ENCODE measurements at regions not wholly inside any gene's neighbourhood (a gene's known extent, or its start where the extent isn't known, plus 50 kb on each side); places are given as distances from the start of the nearest gene placed in this dataset.

- Mint-ChIP-seq H3K9me3 (peaks cover 2% of the 10 kb centered on the region), H3K4me1 (ENCODE audit: low read depth) (no peaks in the 10 kb centered on the region), H3K36me3 (ENCODE audit: low read depth) (no peaks in the 10 kb centered on the region), H3K4me3 (no peak overlapping the region), H3K27ac (no peak overlapping the region), H3K27me3 (peaks cover 12% of the 10 kb centered on the region)
- ChIA-PET CTCF (no interaction called here), POLR2A (no interaction called here)
- DNase-seq (no peak), ATAC-seq (ENCODE audit: poor library complexity) (no peak)
- Histone ChIP-seq H3K9me3 (ENCODE audit: control insufficient read depth in 1 of 2, insufficient read depth in 1 of 2, low read length in 2 of 2) (peaks cover 0 to 10% of the 10 kb centered on the region in 2 experiments), H3K27ac (ENCODE audit: low read depth in 1 of 2, low read length in 2 of 2) (no peak overlapping the region), H3K36me3 (ENCODE audit: insufficient read depth, low read length) (no peaks in the 10 kb centered on the region), H3K27me3 (ENCODE audit: control insufficient read depth in 1 of 2, insufficient read depth in 2 of 2, low read length in 2 of 2) (no peaks in the 10 kb centered on the region), H3K4me1 (ENCODE audit: insufficient read depth, low read length) (no peaks in the 10 kb centered on the region), H3K4me3 (ENCODE audit: low read length) (no peak overlapping the region)
- no peak for TF ChIP-seq CTCF (IDR thresholded peaks at IDR 0.05)
- intact Hi-C loops (cut with DNase I, micrococcal nuclease) = no loop called here
Measured at GRCh38 chr5:96297290-96297689, 135.8 kb downstream of the PCSK1 start.

GRCh38 chr5:96294884-96295202, 138.2 kb downstream of the PCSK1 start:
- TF ChIP-seq CTCF (IDR thresholded peaks at IDR 0.05) = no peak
- intact Hi-C loops (cut with DNase I, micrococcal nuclease) = no loop called here
- H3K4me3 ChIP-seq (ENCODE audit: low read length) = no peak overlapping the region
- ChIA-PET CTCF (interaction anchor here (0.6 kb wide), 1 partner anchor 57 kb away, joined by 3 read pairs; no protein-coding TSS in a partner anchor), POLR2A (no interaction called here)
- H3K27me3 Mint-ChIP-seq = peaks cover 23% of the 10 kb centered on the region
- peaks cover 3% of the 10 kb centered on the region for H3K9me3 Mint-ChIP-seq
- DNase-seq (no peak), ATAC-seq (ENCODE audit: poor library complexity) (no peak)
- H3K9me3 ChIP-seq (ENCODE audit: control insufficient read depth in 1 of 2, insufficient read depth in 1 of 2, low read length in 2 of 2) = no peaks in the 10 kb centered on the region
- H3K27me3 ChIP-seq (ENCODE audit: control insufficient read depth in 1 of 2, insufficient read depth in 2 of 2, low read length in 2 of 2) = no peaks in the 10 kb centered on the region
- no peak overlapping the region for H3K27ac ChIP-seq (ENCODE audit: low read depth in 1 of 2, low read length in 2 of 2)
- no peaks in the 10 kb centered on the region for H3K4me1 Mint-ChIP-seq (ENCODE audit: low read depth)
- no peak overlapping the region for H3K4me3 Mint-ChIP-seq
- no peak overlapping the region for H3K27ac Mint-ChIP-seq
- no peaks in the 10 kb centered on the region for H3K36me3 ChIP-seq (ENCODE audit: insufficient read depth, low read length)
- H3K36me3 Mint-ChIP-seq (ENCODE audit: low read depth) = no peaks in the 10 kb centered on the region
- H3K4me1 ChIP-seq (ENCODE audit: insufficient read depth, low read length) = no peaks in the 10 kb centered on the region

- ChIA-PET CTCF (interaction anchor here (0.6 kb wide), 1 partner anchor 56 kb away, joined by 3 read pairs; no protein-coding TSS in a partner anchor), POLR2A (no interaction called here)
- no peaks in the 10 kb centered on the region for H3K4me1 ChIP-seq (ENCODE audit: insufficient read depth, low read length)
- peaks cover 23% of the 10 kb centered on the region for H3K27me3 Mint-ChIP-seq
- no peak overlapping the region for H3K4me3 ChIP-seq (ENCODE audit: low read length)
- no peak for TF ChIP-seq CTCF (IDR thresholded peaks at IDR 0.05)
- H3K27ac Mint-ChIP-seq = no peak overlapping the region
- H3K4me1 Mint-ChIP-seq (ENCODE audit: low read depth) = no peaks in the 10 kb centered on the region
- no peaks in the 10 kb centered on the region for H3K27me3 ChIP-seq (ENCODE audit: control insufficient read depth in 1 of 2, insufficient read depth in 2 of 2, low read length in 2 of 2)
- peaks cover 6% of the 10 kb centered on the region for H3K9me3 Mint-ChIP-seq
- ATAC-seq (ENCODE audit: poor library complexity) (no peak), DNase-seq (no peak)
- no peaks in the 10 kb centered on the region for H3K36me3 ChIP-seq (ENCODE audit: insufficient read depth, low read length)
- intact Hi-C loops (cut with DNase I, micrococcal nuclease) = no loop called here
- H3K9me3 ChIP-seq (ENCODE audit: control insufficient read depth in 1 of 2, insufficient read depth in 1 of 2, low read length in 2 of 2) = no peaks in the 10 kb centered on the region
- no peaks in the 10 kb centered on the region for H3K36me3 Mint-ChIP-seq (ENCODE audit: low read depth)
- no peak overlapping the region for H3K27ac ChIP-seq (ENCODE audit: low read depth in 1 of 2, low read length in 2 of 2)
- no peak overlapping the region for H3K4me3 Mint-ChIP-seq
Measured at GRCh38 chr5:96293966-96294883, 138.8 kb downstream of the PCSK1 start.

Data from CD4-positive, alpha-beta T cell (primary cell).